ENCODE measurements at regions not wholly inside any gene's neighbourhood (a gene's known extent, or its start where the extent isn't known, plus 50 kb on each side); places are given as distances from the start of the nearest gene placed in this dataset.

DNA sequence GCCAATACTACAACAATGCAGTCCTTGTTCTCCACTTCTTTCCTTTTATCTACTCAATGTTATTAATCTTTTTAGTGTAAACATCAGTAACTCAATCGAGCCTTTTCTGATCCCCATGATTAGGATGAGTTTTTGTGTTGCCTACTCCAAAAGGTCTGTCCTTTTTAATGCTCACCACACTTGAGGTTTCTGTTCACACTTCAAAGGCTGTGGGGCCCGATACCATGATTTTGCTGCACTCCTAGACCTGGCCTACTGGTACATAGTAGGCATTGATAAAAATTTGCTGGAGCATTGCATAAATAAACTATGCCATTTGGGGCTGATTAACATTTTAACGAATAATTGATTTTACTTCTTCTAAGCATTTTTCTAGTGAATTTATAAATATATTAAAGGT lies 125.4 kb upstream of the KLF12 start:
- no peaks in the 10 kb centered on the region for H3K9me1 ChIP-seq (ENCODE audit: control insufficient read depth, insufficient read depth, low read length)
- CTCF ChIA-PET (ENCODE audit: low intra/inter-chr PET ratio): no interaction called here
- H3K4me2 ChIP-seq (ENCODE audit: insufficient read depth, low read length): no peak overlapping the region
- H3K36me3 ChIP-seq (ENCODE audit: control insufficient read depth, insufficient read depth, low read length): no peaks in the 10 kb centered on the region
- H3K27me3 ChIP-seq (ENCODE audit: control insufficient read depth in 2 of 2, insufficient read depth in 2 of 2, low read length in 2 of 2): no peaks in the 10 kb centered on the region
- DNase-seq (ENCODE audit: extremely low read depth in 1 of 4, low spot score in 3 of 4) (no peak), ATAC-seq (no peak), FAIRE-seq (no peak)
- 0% methylated on average over 3 of the region's 3 CpGs for WGBS (ENCODE audit: insufficient coverage, low coverage, missing lambda C conversion rate)
- H4K20me1 ChIP-seq (replicated peaks; ENCODE audit: control insufficient read depth, insufficient read depth, low read length): no peaks in the 10 kb centered on the region
- H2AFZ ChIP-seq (ENCODE audit: low read depth, low read length): no peak overlapping the region
- POLR2A ChIA-PET: no interaction called here
- intact Hi-C loops (cut with micrococcal nuclease): no loop called here
- no peak overlapping the region for H3K4me3 ChIP-seq
- no peak overlapping the region for H3K9ac ChIP-seq (ENCODE audit: insufficient read depth in 1 of 2, low read depth in 2 of 2, low read length in 2 of 2)
- in situ Hi-C loops (cut with MboI): no loop called here
- no peaks in the 10 kb centered on the region for H3K79me2 ChIP-seq (ENCODE audit: control insufficient read depth, insufficient read depth, low read length)
- no peak overlapping the region for H3K27ac ChIP-seq (ENCODE audit: extremely low read depth, low read depth, low read length)
- H3K4me1 ChIP-seq (replicated peaks in 1 of 2; ENCODE audit: control insufficient read depth in 2 of 2, insufficient read depth in 2 of 2, low read length in 2 of 2): no peaks in the 10 kb centered on the region
- BruUV-seq (replicated peaks): no TSS peak
- no peaks in the 10 kb centered on the region for H3K9me3 ChIP-seq (replicated peaks; ENCODE audit: control insufficient read depth, insufficient read depth, low read depth, low read length)
- TF ChIP-seq BACH1 (tag; IDR thresholded peaks at IDR 0.05): no peak
- TF ChIP-seq ATF2 (CRISPR knock-in tag; IDR thresholded peaks at IDR 0.05): no peak
- no peak for TF ChIP-seq TAF1 (IDR thresholded peaks at IDR 0.05; ENCODE audit: control insufficient read depth, extremely low read depth, insufficient read depth, low read length, severe bottlenecking)
- TF ChIP-seq ARNT (IDR thresholded peaks at IDR 0.05): no peak
- TF ChIP-seq ZBTB12 (CRISPR knock-in tag; IDR thresholded peaks at IDR 0.05): no peak
- TF ChIP-seq XRCC5 (IDR thresholded peaks at IDR 0.05; ENCODE audit: low read depth, low read length): no peak
- no peak for TF ChIP-seq ZFP36 (IDR thresholded peaks at IDR 0.05; ENCODE audit: low read depth, low read length, partially characterized antibody)
- no peak for TF ChIP-seq FOXP4 (CRISPR knock-in tag; IDR thresholded peaks at IDR 0.05; ENCODE audit: borderline replicate concordance)
- TF ChIP-seq, protein P1, sequence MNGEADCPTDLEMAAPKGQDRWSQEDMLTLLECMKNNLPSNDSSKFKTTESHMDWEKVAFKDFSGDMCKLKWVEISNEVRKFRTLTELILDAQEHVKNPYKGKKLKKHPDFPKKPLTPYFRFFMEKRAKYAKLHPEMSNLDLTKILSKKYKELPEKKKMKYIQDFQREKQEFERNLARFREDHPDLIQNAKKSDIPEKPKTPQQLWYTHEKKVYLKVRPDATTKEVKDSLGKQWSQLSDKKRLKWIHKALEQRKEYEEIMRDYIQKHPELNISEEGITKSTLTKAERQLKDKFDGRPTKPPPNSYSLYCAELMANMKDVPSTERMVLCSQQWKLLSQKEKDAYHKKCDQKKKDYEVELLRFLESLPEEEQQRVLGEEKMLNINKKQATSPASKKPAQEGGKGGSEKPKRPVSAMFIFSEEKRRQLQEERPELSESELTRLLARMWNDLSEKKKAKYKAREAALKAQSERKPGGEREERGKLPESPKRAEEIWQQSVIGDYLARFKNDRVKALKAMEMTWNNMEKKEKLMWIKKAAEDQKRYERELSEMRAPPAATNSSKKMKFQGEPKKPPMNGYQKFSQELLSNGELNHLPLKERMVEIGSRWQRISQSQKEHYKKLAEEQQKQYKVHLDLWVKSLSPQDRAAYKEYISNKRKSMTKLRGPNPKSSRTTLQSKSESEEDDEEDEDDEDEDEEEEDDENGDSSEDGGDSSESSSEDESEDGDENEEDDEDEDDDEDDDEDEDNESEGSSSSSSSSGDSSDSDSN (IDR thresholded peaks at IDR 0.05; ENCODE audit: borderline replicate concordance in 1 of 2, low read depth in 2 of 2, low read length in 2 of 2): no peak
- TF ChIP-seq ZNF121 (CRISPR knock-in tag; conservative IDR thresholded peaks at IDR 0.05): no peak
- TF ChIP-seq, protein P2, sequence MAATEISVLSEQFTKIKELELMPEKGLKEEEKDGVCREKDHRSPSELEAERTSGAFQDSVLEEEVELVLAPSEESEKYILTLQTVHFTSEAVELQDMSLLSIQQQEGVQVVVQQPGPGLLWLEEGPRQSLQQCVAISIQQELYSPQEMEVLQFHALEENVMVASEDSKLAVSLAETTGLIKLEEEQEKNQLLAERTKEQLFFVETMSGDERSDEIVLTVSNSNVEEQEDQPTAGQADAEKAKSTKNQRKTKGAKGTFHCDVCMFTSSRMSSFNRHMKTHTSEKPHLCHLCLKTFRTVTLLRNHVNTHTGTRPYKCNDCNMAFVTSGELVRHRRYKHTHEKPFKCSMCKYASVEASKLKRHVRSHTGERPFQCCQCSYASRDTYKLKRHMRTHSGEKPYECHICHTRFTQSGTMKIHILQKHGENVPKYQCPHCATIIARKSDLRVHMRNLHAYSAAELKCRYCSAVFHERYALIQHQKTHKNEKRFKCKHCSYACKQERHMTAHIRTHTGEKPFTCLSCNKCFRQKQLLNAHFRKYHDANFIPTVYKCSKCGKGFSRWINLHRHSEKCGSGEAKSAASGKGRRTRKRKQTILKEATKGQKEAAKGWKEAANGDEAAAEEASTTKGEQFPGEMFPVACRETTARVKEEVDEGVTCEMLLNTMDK (IDR thresholded peaks at IDR 0.05; ENCODE audit: borderline replicate concordance, insufficient read depth, low read depth, low read length, poor library complexity, severe bottlenecking): no peak
- TF ChIP-seq COPS2 (conservative IDR thresholded peaks at IDR 0.05): no peak

All from K562 (cell line).